Fibroblast of skin of scalp (primary cell): ENCODE measurements at regions not wholly inside any gene's neighbourhood (a gene's known extent, or its start where the extent isn't known, plus 50 kb on each side); places are given as distances from the start of the nearest gene placed in this dataset.

Experiments used
- DNase-seq: peaks from one replicate; pipeline ENCODE4 v3.0.0-alpha.2; 2013

- no peak for DNase-seq
Measured at GRCh38 chr17:68658999-68659780, 58.0 kb upstream of the FAM20A start.

GRCh38 chr17:68657576-68657975 is 56.4 kb upstream of the FAM20A start:
- no peak for DNase-seq

- no peak for DNase-seq
Measured at GRCh38 chr17:68657166-68657565, 56.0 kb upstream of the FAM20A start.

- DNase-seq = no peak
Measured at GRCh38 chr17:68656666-68657065, 55.5 kb upstream of the FAM20A start.
